Adipocyte (in vitro differentiated cells): ENCODE measurements at regions not wholly inside any gene's neighbourhood (a gene's known extent, or its start where the extent isn't known, plus 50 kb on each side); places are given as distances from the start of the nearest gene placed in this dataset.

Experiments
- DNase-seq: peaks from one replicate; pipeline ENCODE4 v3.0.0-alpha.2; 2015; ENCODE audit warnings: low read depth
- H3K27me3 ChIP-seq: replicated peaks from 2 replicates; pipeline ENCODE4 v1.7.0; 2013; ENCODE audit warnings: mild to moderate bottlenecking, low read length, moderate library complexity; ENCODE audit not compliant: control insufficient read depth, insufficient read depth
- H3K36me3 ChIP-seq: 2 replicates; pipeline ENCODE4 v1.7.0; 2013; ENCODE audit warnings: low read length, mild to moderate bottlenecking, moderate library complexity; ENCODE audit not compliant: control insufficient read depth, insufficient read depth, severe bottlenecking
- H3K4me1 ChIP-seq: 2 replicates; pipeline ENCODE4 v1.7.0; 2013; ENCODE audit warnings: mild to moderate bottlenecking, low read length, moderate library complexity; ENCODE audit not compliant: control insufficient read depth, insufficient read depth
- H3K4me3 ChIP-seq: 2 replicates; pipeline ENCODE4 v1.7.0; 2013; ENCODE audit warnings: mild to moderate bottlenecking, low read length, moderate library complexity
- H3K9ac ChIP-seq: 2 replicates; pipeline ENCODE4 v1.7.0; 2013; ENCODE audit warnings: mild to moderate bottlenecking, low read length, moderate library complexity
- H3K9me3 ChIP-seq: 2 replicates; pipeline ENCODE4 v1.7.0; 2013; ENCODE audit warnings: mild to moderate bottlenecking, low read length, moderate library complexity; ENCODE audit not compliant: control insufficient read depth

- no peaks in the 10 kb centered on the region for H3K36me3 ChIP-seq
- no peak overlapping the region for H3K4me3 ChIP-seq
- H3K4me1 ChIP-seq, result no peaks in the 10 kb centered on the region
- H3K27me3 ChIP-seq, result no peaks in the 10 kb centered on the region
- no peak for DNase-seq
- H3K9ac ChIP-seq, result no peak overlapping the region
- no peaks in the 10 kb centered on the region for H3K9me3 ChIP-seq
Observed at GRCh38 chr4:67082746-67083145, 462.6 kb downstream of the CENPC start.

DNA sequence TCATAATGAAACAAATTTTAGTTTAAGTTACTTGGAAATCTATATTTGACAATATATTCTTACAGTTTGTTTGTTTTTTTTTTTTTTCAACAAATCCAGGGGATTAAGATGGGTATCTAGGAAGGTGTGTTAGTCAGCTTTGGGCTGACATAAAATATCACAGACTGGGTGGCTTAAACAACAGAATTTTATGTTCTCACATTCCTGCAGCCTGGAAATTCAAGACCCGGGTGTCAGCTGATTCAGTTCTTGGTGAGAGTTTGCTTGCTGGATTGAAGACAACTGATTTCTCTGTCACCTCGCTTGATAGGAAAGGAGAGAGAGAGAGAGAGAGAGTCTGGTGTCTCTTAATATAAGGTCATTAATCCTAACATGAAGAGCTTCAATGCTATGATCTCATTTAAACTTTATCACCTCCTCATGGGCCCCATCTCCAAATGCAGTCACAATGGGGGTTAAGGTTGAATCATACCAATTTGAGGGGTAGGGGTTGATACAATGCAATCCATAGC lies 465.2 kb downstream of the CENPC start:
- no peaks in the 10 kb centered on the region for H3K36me3 ChIP-seq
- no peak for DNase-seq
- no peak overlapping the region for H3K4me3 ChIP-seq
- no peak overlapping the region for H3K9ac ChIP-seq
- no peaks in the 10 kb centered on the region for H3K4me1 ChIP-seq
- no peaks in the 10 kb centered on the region for H3K9me3 ChIP-seq
- no peaks in the 10 kb centered on the region for H3K27me3 ChIP-seq

GRCh38 chr4:67071641-67072040 lies 473.7 kb downstream of the CENPC start:
- no peaks in the 10 kb centered on the region for H3K9me3 ChIP-seq
- no peak overlapping the region for H3K9ac ChIP-seq
- no peak overlapping the region for H3K4me3 ChIP-seq
- no peak for DNase-seq
- H3K4me1 ChIP-seq, result no peaks in the 10 kb centered on the region
- H3K36me3 ChIP-seq, result no peaks in the 10 kb centered on the region
- no peaks in the 10 kb centered on the region for H3K27me3 ChIP-seq

GRCh38 chr4:67055319-67055718 lies 490.0 kb downstream of the CENPC start:
- H3K9me3 ChIP-seq, result no peaks in the 10 kb centered on the region
- no peaks in the 10 kb centered on the region for H3K36me3 ChIP-seq
- H3K4me1 ChIP-seq, result no peaks in the 10 kb centered on the region
- no peak overlapping the region for H3K4me3 ChIP-seq
- no peaks in the 10 kb centered on the region for H3K27me3 ChIP-seq
- no peak for DNase-seq
- no peak overlapping the region for H3K9ac ChIP-seq

GRCh38 chr4:67054896-67055295 lies 490.4 kb downstream of the CENPC start:
- Histone ChIP-seq H3K36me3 (no peaks in the 10 kb centered on the region), H3K4me3 (no peak overlapping the region), H3K27me3 (no peaks in the 10 kb centered on the region), H3K9me3 (no peaks in the 10 kb centered on the region), H3K9ac (no peak overlapping the region), H3K4me1 (no peaks in the 10 kb centered on the region)
- DNase-seq, result peak; percentile 56

DNA sequence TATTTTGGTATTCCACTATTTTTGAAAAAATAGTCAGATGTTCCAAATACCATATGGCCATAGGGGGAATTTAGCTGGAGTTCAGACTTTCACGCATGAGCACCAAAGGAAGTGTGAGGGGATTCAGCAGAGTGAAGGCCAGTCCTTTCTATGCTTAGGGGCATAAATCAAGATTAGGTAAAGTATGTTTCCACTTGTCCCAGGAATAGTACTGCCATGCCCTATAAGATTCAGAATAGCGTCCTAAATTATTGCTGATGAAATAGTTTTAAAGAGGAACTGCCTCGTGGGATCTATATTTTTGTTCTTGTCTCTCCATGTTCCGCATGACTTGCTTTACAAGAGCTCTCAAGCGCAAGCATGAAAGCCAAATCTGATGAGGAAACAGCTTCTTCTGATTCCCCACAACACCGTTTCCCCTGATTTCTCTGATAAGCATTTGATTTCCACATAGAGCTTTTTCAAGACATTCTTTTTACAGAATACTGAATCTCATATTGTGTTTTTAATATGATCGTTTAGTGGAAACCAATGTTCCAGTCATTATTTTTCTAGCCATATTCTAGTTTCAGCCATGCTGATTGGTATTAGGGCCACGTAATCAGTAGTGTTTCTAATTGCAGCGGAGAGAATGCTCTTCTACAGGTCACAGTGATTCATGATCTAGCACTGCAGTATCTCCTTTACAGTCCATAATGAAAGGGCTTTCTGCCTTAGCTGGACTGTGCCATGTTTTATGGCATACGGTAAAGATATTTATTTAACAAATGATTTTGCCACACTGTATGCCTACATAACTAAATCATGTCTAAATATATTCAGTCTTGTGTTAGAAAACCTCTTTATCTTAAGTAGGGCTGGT lies 492.3 kb downstream of the CENPC start:
- H3K4me3 ChIP-seq, result no peak overlapping the region
- no peak overlapping the region for H3K9ac ChIP-seq
- no peaks in the 10 kb centered on the region for H3K4me1 ChIP-seq
- no peaks in the 10 kb centered on the region for H3K9me3 ChIP-seq
- no peak for DNase-seq
- no peaks in the 10 kb centered on the region for H3K27me3 ChIP-seq
- H3K36me3 ChIP-seq, result no peaks in the 10 kb centered on the region

DNA sequence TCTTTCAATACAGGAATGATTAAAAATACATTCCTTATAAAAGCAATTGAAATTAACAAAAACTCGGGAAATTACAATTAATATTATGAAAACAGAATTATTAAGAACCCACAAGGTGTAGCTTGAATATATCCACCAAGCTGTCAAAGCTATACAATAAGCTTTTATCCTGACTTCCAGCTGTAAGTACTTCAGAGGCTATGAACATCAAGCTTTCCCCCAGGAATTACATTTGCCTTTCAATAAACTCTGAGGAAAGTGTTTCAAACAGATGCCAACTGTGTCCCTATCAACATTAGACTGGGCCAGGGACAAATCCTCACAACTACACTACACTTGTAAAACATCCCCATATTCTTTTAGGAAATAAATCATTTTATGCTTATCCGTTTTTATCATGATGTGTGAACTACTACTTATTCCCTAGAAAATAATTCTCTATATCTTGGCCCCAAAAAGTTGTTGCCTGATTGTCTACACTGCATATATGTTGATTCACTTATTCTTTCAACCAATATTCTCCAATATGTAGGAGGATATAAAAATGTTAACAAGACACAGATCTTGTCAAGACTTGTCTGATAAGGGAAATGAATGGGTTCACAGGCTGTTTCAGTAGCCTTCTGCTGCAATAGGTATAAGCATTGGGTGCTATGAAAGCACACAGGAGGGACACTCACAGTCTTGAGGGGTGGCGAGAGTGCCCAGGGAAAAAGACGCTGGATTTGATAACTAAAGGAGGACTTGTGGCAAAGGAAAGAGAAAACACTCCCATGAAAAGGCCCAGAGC lies 494.1 kb downstream of the CENPC start:
- no peak for DNase-seq
- H3K9ac ChIP-seq, result no peak overlapping the region
- H3K9me3 ChIP-seq, result no peaks in the 10 kb centered on the region
- H3K4me1 ChIP-seq, result no peaks in the 10 kb centered on the region
- no peaks in the 10 kb centered on the region for H3K27me3 ChIP-seq
- no peak overlapping the region for H3K4me3 ChIP-seq
- no peaks in the 10 kb centered on the region for H3K36me3 ChIP-seq

DNA sequence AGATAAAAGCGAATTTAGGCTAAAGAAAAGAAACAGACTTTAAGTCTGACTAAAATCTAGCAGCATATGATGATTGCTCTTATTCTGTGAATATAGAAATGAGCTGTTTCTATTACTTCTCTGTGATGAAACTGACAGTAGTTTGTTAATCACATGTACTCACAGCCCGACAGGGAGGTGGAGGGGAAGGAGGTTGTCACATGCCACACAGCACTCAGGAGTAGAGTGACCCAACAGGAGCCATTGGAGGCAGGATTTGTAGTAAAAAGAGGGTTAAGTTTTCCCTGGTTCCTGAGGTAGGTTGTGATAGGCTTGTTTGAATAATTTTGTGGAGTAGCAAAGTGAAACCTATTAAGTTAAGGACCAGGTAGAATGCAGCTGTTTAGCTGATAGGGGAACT lies 495.9 kb downstream of the CENPC start:
- Histone ChIP-seq H3K9me3 (no peaks in the 10 kb centered on the region), H3K4me3 (no peak overlapping the region), H3K27me3 (no peaks in the 10 kb centered on the region), H3K4me1 (no peaks in the 10 kb centered on the region), H3K36me3 (no peaks in the 10 kb centered on the region), H3K9ac (no peak overlapping the region)
- no peak for DNase-seq

GRCh38 chr4:67048530-67048929 lies 496.8 kb downstream of the CENPC start:
- Histone ChIP-seq H3K4me1 (no peaks in the 10 kb centered on the region), H3K27me3 (no peaks in the 10 kb centered on the region), H3K9ac (no peak overlapping the region), H3K36me3 (no peaks in the 10 kb centered on the region), H3K9me3 (no peaks in the 10 kb centered on the region), H3K4me3 (no peak overlapping the region)
- DNase-seq, result no peak

- H3K9me3 ChIP-seq, result no peaks in the 10 kb centered on the region
- no peak for DNase-seq
- H3K36me3 ChIP-seq, result no peaks in the 10 kb centered on the region
- no peak overlapping the region for H3K9ac ChIP-seq
- H3K4me3 ChIP-seq, result no peak overlapping the region
- H3K27me3 ChIP-seq, result no peaks in the 10 kb centered on the region
- H3K4me1 ChIP-seq, result peaks cover 4% of the 10 kb centered on the region
Observed at GRCh38 chr4:67040315-67040714, 505.0 kb downstream of the CENPC start.

GRCh38 chr4:67038228-67038566 lies 507.1 kb downstream of the CENPC start:
- no peak for DNase-seq
- Histone ChIP-seq H3K27me3 (no peaks in the 10 kb centered on the region), H3K4me3 (no peak overlapping the region), H3K36me3 (no peaks in the 10 kb centered on the region), H3K4me1 (peaks cover 4% of the 10 kb centered on the region), H3K9me3 (no peaks in the 10 kb centered on the region), H3K9ac (no peak overlapping the region)
